ENCODE measurements at regions not wholly inside any gene's neighbourhood (a gene's known extent, or its start where the extent isn't known, plus 50 kb on each side); places are given as distances from the start of the nearest gene placed in this dataset.

DNA sequence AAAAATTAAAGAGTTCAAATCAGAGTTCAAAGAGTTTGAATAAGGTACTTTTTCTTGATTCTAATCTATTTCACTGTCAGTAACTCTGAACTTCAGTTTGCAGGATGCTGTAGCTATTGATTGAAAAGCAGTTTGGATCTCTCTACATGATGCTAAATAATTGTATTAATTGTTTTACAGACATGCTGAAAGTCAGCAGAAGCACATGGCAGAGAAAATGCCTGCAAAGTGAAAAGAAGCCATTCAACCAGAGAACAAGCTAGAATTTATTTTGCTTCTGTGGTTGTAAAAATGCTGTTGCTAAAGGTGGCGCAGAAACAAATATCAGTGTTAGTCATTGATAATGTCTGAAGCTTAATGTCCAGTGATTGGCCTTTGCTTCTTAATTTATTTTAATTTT, 92.1 kb upstream of the IL12A start:
- TF ChIP-seq, protein P1, sequence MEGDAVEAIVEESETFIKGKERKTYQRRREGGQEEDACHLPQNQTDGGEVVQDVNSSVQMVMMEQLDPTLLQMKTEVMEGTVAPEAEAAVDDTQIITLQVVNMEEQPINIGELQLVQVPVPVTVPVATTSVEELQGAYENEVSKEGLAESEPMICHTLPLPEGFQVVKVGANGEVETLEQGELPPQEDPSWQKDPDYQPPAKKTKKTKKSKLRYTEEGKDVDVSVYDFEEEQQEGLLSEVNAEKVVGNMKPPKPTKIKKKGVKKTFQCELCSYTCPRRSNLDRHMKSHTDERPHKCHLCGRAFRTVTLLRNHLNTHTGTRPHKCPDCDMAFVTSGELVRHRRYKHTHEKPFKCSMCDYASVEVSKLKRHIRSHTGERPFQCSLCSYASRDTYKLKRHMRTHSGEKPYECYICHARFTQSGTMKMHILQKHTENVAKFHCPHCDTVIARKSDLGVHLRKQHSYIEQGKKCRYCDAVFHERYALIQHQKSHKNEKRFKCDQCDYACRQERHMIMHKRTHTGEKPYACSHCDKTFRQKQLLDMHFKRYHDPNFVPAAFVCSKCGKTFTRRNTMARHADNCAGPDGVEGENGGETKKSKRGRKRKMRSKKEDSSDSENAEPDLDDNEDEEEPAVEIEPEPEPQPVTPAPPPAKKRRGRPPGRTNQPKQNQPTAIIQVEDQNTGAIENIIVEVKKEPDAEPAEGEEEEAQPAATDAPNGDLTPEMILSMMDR (IDR thresholded peaks at IDR 0.05; ENCODE audit: low read length), result no peak
- TF ChIP-seq EZH2 (optimal IDR thresholded peaks at IDR 0.05; ENCODE audit: low read depth, low read length), result no peak

All from MM.1S (cell line).